ENCODE measurements at regions not wholly inside any gene's neighbourhood (a gene's known extent, or its start where the extent isn't known, plus 50 kb on each side); places are given as distances from the start of the nearest gene placed in this dataset.

DNA sequence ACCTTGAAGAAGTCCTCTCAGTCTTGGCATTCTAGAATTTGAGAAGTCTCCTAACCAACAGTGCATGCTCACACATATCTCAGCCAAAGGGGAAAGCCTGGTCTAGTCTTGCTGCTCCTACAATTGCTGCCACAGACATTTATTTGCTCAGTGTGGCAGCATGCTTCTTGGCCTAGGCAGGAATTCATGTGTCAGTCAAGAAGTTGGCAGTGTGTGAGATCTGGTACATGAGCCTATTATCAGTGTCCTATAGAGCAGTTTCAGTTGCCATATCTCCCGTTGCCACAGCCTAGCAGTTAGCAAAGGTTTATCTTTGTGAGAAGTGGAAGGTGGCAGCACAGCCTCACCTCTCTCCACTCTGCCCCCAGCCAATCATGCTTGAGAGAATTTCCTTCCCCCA is 176.9 kb upstream of the ARHGEF9 start:
- no peak overlapping the region for H3K27ac Mint-ChIP-seq (ENCODE audit: unreplicated experiment)
- no peak overlapping the region for H3K4me3 Mint-ChIP-seq (ENCODE audit: unreplicated experiment)
- H3K4me1 Mint-ChIP-seq (ENCODE audit: unreplicated experiment) = peaks cover 18% of the 10 kb centered on the region
- no peak for DNase-seq (ENCODE audit: low spot score)
- no peaks in the 10 kb centered on the region for H3K9me3 Mint-ChIP-seq (ENCODE audit: unreplicated experiment)
- TF ChIP-seq CTCF (IDR thresholded peaks at IDR 0.05; ENCODE audit: unreplicated experiment) = no peak
- H3K27me3 Mint-ChIP-seq (ENCODE audit: unreplicated experiment) = no peaks in the 10 kb centered on the region
- no peaks in the 10 kb centered on the region for H3K36me3 Mint-ChIP-seq (ENCODE audit: low read depth, unreplicated experiment)

- no peak for DNase-seq (ENCODE audit: low spot score)
- Mint-ChIP-seq H3K27me3 (ENCODE audit: unreplicated experiment) (no peaks in the 10 kb centered on the region), H3K36me3 (ENCODE audit: low read depth, unreplicated experiment) (no peaks in the 10 kb centered on the region), H3K27ac (ENCODE audit: unreplicated experiment) (peak overlapping the region; percentile 61), H3K4me1 (ENCODE audit: unreplicated experiment) (peaks cover 18% of the 10 kb centered on the region), H3K9me3 (ENCODE audit: unreplicated experiment) (no peaks in the 10 kb centered on the region), H3K4me3 (ENCODE audit: unreplicated experiment) (no peak overlapping the region)
- no peak for TF ChIP-seq CTCF (IDR thresholded peaks at IDR 0.05; ENCODE audit: unreplicated experiment)
Measured at GRCh38 chrX:63959975-63960374, 175.0 kb upstream of the ARHGEF9 start.

GRCh38 chrX:63958134-63958865 is 173.3 kb upstream of the ARHGEF9 start:
- H3K27ac Mint-ChIP-seq (ENCODE audit: unreplicated experiment) = no peak overlapping the region
- no peak overlapping the region for H3K4me3 Mint-ChIP-seq (ENCODE audit: unreplicated experiment)
- TF ChIP-seq CTCF (IDR thresholded peaks at IDR 0.05; ENCODE audit: unreplicated experiment) = no peak
- H3K4me1 Mint-ChIP-seq (ENCODE audit: unreplicated experiment) = peaks cover 14% of the 10 kb centered on the region
- H3K36me3 Mint-ChIP-seq (ENCODE audit: low read depth, unreplicated experiment) = no peaks in the 10 kb centered on the region
- H3K27me3 Mint-ChIP-seq (ENCODE audit: unreplicated experiment) = no peaks in the 10 kb centered on the region
- no peaks in the 10 kb centered on the region for H3K9me3 Mint-ChIP-seq (ENCODE audit: unreplicated experiment)
- DNase-seq (ENCODE audit: low spot score) = no peak

DNA sequence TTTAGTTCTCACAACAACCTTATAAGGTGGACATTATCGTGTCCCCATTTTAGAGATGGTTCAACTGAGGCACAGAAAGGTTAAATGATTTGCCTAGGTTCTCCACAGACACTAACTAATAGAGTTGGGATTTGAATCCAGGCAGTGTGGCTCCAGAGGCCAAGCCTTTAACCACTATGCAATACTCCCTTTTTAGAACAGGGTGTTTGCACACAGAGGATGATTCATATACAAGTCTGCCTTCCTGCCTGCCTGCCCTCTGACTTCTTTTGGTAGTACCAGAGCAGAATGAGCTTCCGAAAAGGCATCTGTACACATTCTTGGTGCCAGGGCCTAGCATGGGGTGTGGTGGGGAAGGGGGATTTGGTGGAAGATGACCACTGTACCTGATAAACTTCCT is 150.8 kb upstream of the ARHGEF9 start:
- Mint-ChIP-seq H3K27me3 (ENCODE audit: unreplicated experiment) (peaks cover 1% of the 10 kb centered on the region), H3K9me3 (ENCODE audit: unreplicated experiment) (no peaks in the 10 kb centered on the region), H3K4me1 (ENCODE audit: unreplicated experiment) (no peaks in the 10 kb centered on the region), H3K36me3 (ENCODE audit: low read depth, unreplicated experiment) (no peaks in the 10 kb centered on the region), H3K4me3 (ENCODE audit: unreplicated experiment) (no peak overlapping the region), H3K27ac (ENCODE audit: unreplicated experiment) (no peak overlapping the region)
- DNase-seq (ENCODE audit: low spot score) = no peak
- no peak for TF ChIP-seq CTCF (IDR thresholded peaks at IDR 0.05; ENCODE audit: unreplicated experiment)

- H3K27me3 Mint-ChIP-seq (ENCODE audit: unreplicated experiment) = peaks cover 3% of the 10 kb centered on the region
- no peaks in the 10 kb centered on the region for H3K9me3 Mint-ChIP-seq (ENCODE audit: unreplicated experiment)
- no peak for TF ChIP-seq CTCF (IDR thresholded peaks at IDR 0.05; ENCODE audit: unreplicated experiment)
- no peak overlapping the region for H3K27ac Mint-ChIP-seq (ENCODE audit: unreplicated experiment)
- no peak overlapping the region for H3K4me3 Mint-ChIP-seq (ENCODE audit: unreplicated experiment)
- no peak for DNase-seq (ENCODE audit: low spot score)
- no peaks in the 10 kb centered on the region for H3K36me3 Mint-ChIP-seq (ENCODE audit: low read depth, unreplicated experiment)
- H3K4me1 Mint-ChIP-seq (ENCODE audit: unreplicated experiment) = no peaks in the 10 kb centered on the region
Measured at GRCh38 chrX:63934791-63935190, 149.8 kb upstream of the ARHGEF9 start.
